Stimulated activated CD4-positive, alpha-beta T cell treated with anti-CD3 and anti-CD28 coated beads, TNF-alpha, amount 100 ng/mL, for 48 hours (primary cell): ENCODE measurements at regions not wholly inside any gene's neighbourhood (a gene's known extent, or its start where the extent isn't known, plus 50 kb on each side); places are given as distances from the start of the nearest gene placed in this dataset.
"Not testable (repeated sequence)": the region's sequence is repeated elsewhere in the genome, so short reads cannot be mapped to it uniquely, and the experiment has no call there.

ENCODE experiments used
- DNase-seq, 3 donors: peaks; one replicate each; pipeline ENCODE4 v3.0.0-alpha.2; 2020; ENCODE audit warnings: low read depth in 3 of 3

- not testable (repeated sequence) for DNase-seq
These were observed 380.2 kb upstream of the SLC7A11 start for GRCh38 chr4:138622362-138622761.

- DNase-seq, result no peak
These were observed 374.6 kb upstream of the SLC7A11 start for GRCh38 chr4:138616775-138617174.

GRCh38 chr4:138614398-138615142 is 372.4 kb upstream of the SLC7A11 start:
- no peak for DNase-seq

- no peak for DNase-seq
These were observed 370.3 kb upstream of the SLC7A11 start for GRCh38 chr4:138612428-138612827.

GRCh38 chr4:138611721-138612120 is 369.6 kb upstream of the SLC7A11 start:
- DNase-seq, result no peak

GRCh38 chr4:138611017-138611416 is 368.9 kb upstream of the SLC7A11 start:
- no peak for DNase-seq

- no peak for DNase-seq
These were observed 367.8 kb upstream of the SLC7A11 start for GRCh38 chr4:138609943-138610350.

- DNase-seq, result no peak
These were observed 362.4 kb upstream of the SLC7A11 start for GRCh38 chr4:138604556-138604955.

- no peak for DNase-seq
These were observed 360.5 kb upstream of the SLC7A11 start for GRCh38 chr4:138602664-138603063.

GRCh38 chr4:138599965-138600364 is 357.8 kb upstream of the SLC7A11 start:
- no peak for DNase-seq

- DNase-seq, result no peak
These were observed 356.1 kb upstream of the SLC7A11 start for GRCh38 chr4:138598226-138598625.

- no peak for DNase-seq
These were observed 354.7 kb upstream of the SLC7A11 start for GRCh38 chr4:138596896-138597295.

- no peak for DNase-seq
These were observed 353.7 kb upstream of the SLC7A11 start for GRCh38 chr4:138595731-138596460.

GRCh38 chr4:138595171-138595570 is 353.0 kb upstream of the SLC7A11 start:
- no peak for DNase-seq

GRCh38 chr4:138592796-138593195 is 350.6 kb upstream of the SLC7A11 start:
- no peak for DNase-seq

- no peak for DNase-seq
These were observed 349.7 kb upstream of the SLC7A11 start for GRCh38 chr4:138591808-138592207.

GRCh38 chr4:138588501-138588900 is 346.4 kb upstream of the SLC7A11 start:
- no peak for DNase-seq

- DNase-seq, result no peak
These were observed 337.0 kb upstream of the SLC7A11 start for GRCh38 chr4:138579146-138579545.

GRCh38 chr4:138577826-138578225 is 335.7 kb upstream of the SLC7A11 start:
- not testable (repeated sequence) for DNase-seq

GRCh38 chr4:138577145-138577544 is 335.0 kb upstream of the SLC7A11 start:
- DNase-seq, result no peak

GRCh38 chr4:138576684-138577083 is 334.5 kb upstream of the SLC7A11 start:
- DNase-seq, result no peak

GRCh38 chr4:138573246-138573645 is 331.1 kb upstream of the SLC7A11 start:
- DNase-seq, result no peak

- DNase-seq, result no peak
These were observed 329.9 kb upstream of the SLC7A11 start for GRCh38 chr4:138572007-138572406.
